Fibroblast of lung (primary cell): ENCODE measurements at regions not wholly inside any gene's neighbourhood (a gene's known extent, or its start where the extent isn't known, plus 50 kb on each side); places are given as distances from the start of the nearest gene placed in this dataset.

Source experiments
- DNase-seq, 2 donors: peaks; one replicate each; pipeline versions ENCODE4 v3.0.0 to v3.0.0-alpha.2; 2010; ENCODE audit warnings: low read depth in 2 of 2
- H2AFZ ChIP-seq: 2 replicates; pipeline ENCODE4 v1.5.1; 2012; ENCODE audit warnings: low read length, control low read depth, inconsistent platforms
- H3K27ac ChIP-seq: 2 replicates; pipeline ENCODE4 v1.5.1; 2011; ENCODE audit warnings: low read length, control low read depth; ENCODE audit not compliant: insufficient read depth
- H3K27me3 ChIP-seq: 2 replicates; pipeline ENCODE4 v1.5.1; 2011; ENCODE audit warnings: mild to moderate bottlenecking, low read length; ENCODE audit not compliant: control insufficient read depth, insufficient read depth
- H3K36me3 ChIP-seq: 2 replicates; pipeline ENCODE4 v1.5.1; 2011; ENCODE audit warnings: low read length; ENCODE audit not compliant: control insufficient read depth, insufficient read depth
- H3K4me1 ChIP-seq: 2 replicates; pipeline ENCODE4 v1.5.1; 2011; ENCODE audit warnings: low read length; ENCODE audit not compliant: control insufficient read depth, insufficient read depth; ENCODE audit errors: extremely low read depth
- H3K4me2 ChIP-seq: 2 replicates; pipeline ENCODE4 v1.5.1; 2011; ENCODE audit warnings: low read length, control low read depth; ENCODE audit not compliant: insufficient read depth; ENCODE audit errors: extremely low read depth
- H3K4me3 ChIP-seq, 4 experiments: fragments of 200-600 bp in 1 of 4; sonication (generic) in 1 of 4; replicated peaks in 1 of 4; 2 replicates each; pipeline ENCODE4 v1.5.1; 2011 to 2016; ENCODE audit warnings: low read length in 4 of 4, low read depth in 3 of 4, mild to moderate bottlenecking in 3 of 4, control low read depth in 2 of 4, inconsistent platforms in 1 of 4, mixed read lengths in 1 of 4; ENCODE audit not compliant: insufficient read depth in 1 of 4; ENCODE audit errors: control extremely low read depth in 1 of 4
- H3K79me2 ChIP-seq: 2 replicates; pipeline ENCODE4 v1.5.1; 2012; ENCODE audit warnings: mild to moderate bottlenecking, low read length, inconsistent platforms; ENCODE audit not compliant: control insufficient read depth, insufficient read depth
- H3K9ac ChIP-seq: 2 replicates; pipeline ENCODE4 v1.5.1; 2011; ENCODE audit warnings: mild to moderate bottlenecking, low read length, control low read depth; ENCODE audit not compliant: insufficient read depth
- H3K9me3 ChIP-seq: 2 replicates; pipeline ENCODE4 v1.5.1; 2012; ENCODE audit warnings: low read depth, low read length; ENCODE audit not compliant: control insufficient read depth, insufficient read depth
- H4K20me1 ChIP-seq: 2 replicates; pipeline ENCODE4 v1.5.1; 2011; ENCODE audit warnings: low read length; ENCODE audit not compliant: control insufficient read depth, insufficient read depth; ENCODE audit errors: extremely low read depth
- CTCF ChIP-seq, 2 donors: IDR thresholded peaks in 1 of 2; conservative IDR thresholded peaks in 1 of 2; 1 replicate in 1 of 2; 2 replicates in 1 of 2; pipeline ENCODE4 v1.5.1; 2011 to 2012; ENCODE audit warnings: low read length in 2 of 2, control low read depth in 1 of 2, inconsistent platforms in 1 of 2, low read depth in 1 of 2, mild to moderate bottlenecking in 1 of 2
- EZH2 ChIP-seq: IDR thresholded peaks from 2 replicates; pipeline ENCODE4 v1.5.1; 2012; ENCODE audit warnings: low read length, control low read depth, mild to moderate bottlenecking; ENCODE audit errors: missing control alignments

- no peaks in the 10 kb centered on the region for H3K9me3 ChIP-seq
- DNase-seq = no peak
- no peaks in the 10 kb centered on the region for H4K20me1 ChIP-seq
- H3K79me2 ChIP-seq = no peaks in the 10 kb centered on the region
- TF ChIP-seq CTCF (conservative IDR thresholded peaks at IDR 0.05 in 1 of 2, IDR thresholded peaks at IDR 0.05 in 1 of 2; ENCODE audit: low read depth in 1 of 2, low read length in 2 of 2) (no peak), EZH2 (no peak)
- no peak overlapping the region for H3K4me3 ChIP-seq
- no peaks in the 10 kb centered on the region for H3K27me3 ChIP-seq
- no peak overlapping the region for H2AFZ ChIP-seq
- H3K9ac ChIP-seq = no peak overlapping the region
- peaks cover 9% of the 10 kb centered on the region for H3K4me1 ChIP-seq
- H3K27ac ChIP-seq = no peak overlapping the region
- H3K36me3 ChIP-seq = no peaks in the 10 kb centered on the region
- no peak overlapping the region for H3K4me2 ChIP-seq
Observed at GRCh38 chr2:215754546-215754945, 258.8 kb downstream of the MREG start.

- no peaks in the 10 kb centered on the region for H4K20me1 ChIP-seq
- H3K27ac ChIP-seq = no peak overlapping the region
- no peak for DNase-seq
- TF ChIP-seq EZH2 = no peak
- H3K79me2 ChIP-seq = no peaks in the 10 kb centered on the region
- no peaks in the 10 kb centered on the region for H3K27me3 ChIP-seq
- H3K4me1 ChIP-seq = peaks cover 14% of the 10 kb centered on the region
- H3K4me3 ChIP-seq = no peak overlapping the region
- H3K36me3 ChIP-seq = no peaks in the 10 kb centered on the region
- H3K4me2 ChIP-seq = no peak overlapping the region
- H3K9ac ChIP-seq = no peak overlapping the region
- no peaks in the 10 kb centered on the region for H3K9me3 ChIP-seq
- H2AFZ ChIP-seq = no peak overlapping the region
Observed at GRCh38 chr2:215753808-215754207, 259.5 kb downstream of the MREG start.

- TF ChIP-seq CTCF (conservative IDR thresholded peaks at IDR 0.05 in 1 of 2, IDR thresholded peaks at IDR 0.05 in 1 of 2; ENCODE audit: low read depth in 1 of 2, low read length in 2 of 2) = no peak
- TF ChIP-seq EZH2 = no peak
- Histone ChIP-seq H4K20me1 (no peaks in the 10 kb centered on the region), H3K79me2 (no peaks in the 10 kb centered on the region), H3K27me3 (no peaks in the 10 kb centered on the region), H3K36me3 (no peaks in the 10 kb centered on the region), H3K4me2 (no peak overlapping the region), H3K27ac (no peak overlapping the region), H2AFZ (no peak overlapping the region), H3K4me1 (peaks cover 14% of the 10 kb centered on the region), H3K4me3 (no peak overlapping the region), H3K9ac (no peak overlapping the region), H3K9me3 (no peaks in the 10 kb centered on the region)
- no peak for DNase-seq
Observed at GRCh38 chr2:215752991-215753390, 260.4 kb downstream of the MREG start.
